Activated naive CD8-positive, alpha-beta T cell treated with anti-CD3 and anti-CD28 coated beads for 36 hours (primary cell): ENCODE measurements at regions not wholly inside any gene's neighbourhood (a gene's known extent, or its start where the extent isn't known, plus 50 kb on each side); places are given as distances from the start of the nearest gene placed in this dataset.
"Not testable (repeated sequence)": the region's sequence is repeated elsewhere in the genome, so short reads cannot be mapped to it uniquely, and the experiment has no call there.

ENCODE experiments used
- DNase-seq: peaks from one replicate; pipeline ENCODE4 v3.0.0; 2021
- H3K27ac Mint-ChIP-seq: one replicate; pipeline ENCODE4 v1.8.0; 2022; ENCODE audit warnings: mild to moderate bottlenecking, moderate library complexity, mixed read lengths
- H3K27me3 Mint-ChIP-seq: one replicate; pipeline ENCODE4 v1.8.0; 2022; ENCODE audit warnings: mild to moderate bottlenecking, mixed read lengths
- H3K36me3 Mint-ChIP-seq: one replicate; pipeline ENCODE4 v1.8.0; 2021; ENCODE audit warnings: mild to moderate bottlenecking, mixed read lengths
- H3K4me1 Mint-ChIP-seq: one replicate; pipeline ENCODE4 v1.8.0; 2021; ENCODE audit warnings: mixed read lengths
- H3K4me3 Mint-ChIP-seq: one replicate; pipeline ENCODE4 v1.8.0; 2022; ENCODE audit warnings: mild to moderate bottlenecking, moderate library complexity, mixed read lengths
- H3K9me3 Mint-ChIP-seq: one replicate; pipeline ENCODE4 v1.8.0; 2022; ENCODE audit warnings: mixed read lengths

DNA sequence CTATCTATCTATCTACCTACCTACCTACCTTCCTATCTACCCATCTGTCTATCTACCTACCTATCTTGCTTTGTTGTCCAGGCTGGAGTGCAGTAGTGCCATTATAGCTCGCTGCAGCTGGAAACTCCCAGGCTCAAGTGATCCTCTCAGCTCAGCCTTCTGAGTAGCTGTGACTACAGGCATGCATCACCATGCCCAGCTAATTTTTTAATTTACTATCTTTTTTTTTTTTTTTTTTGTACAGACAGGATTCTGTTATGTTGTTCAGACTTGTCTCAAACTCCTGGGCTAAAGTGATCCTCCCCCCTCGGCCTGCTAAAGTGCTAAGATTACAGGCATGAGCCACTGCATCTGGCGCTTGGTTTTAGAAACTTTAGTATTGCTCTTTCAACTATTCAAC lies 762.4 kb downstream of the SLC6A15 start:
- Mint-ChIP-seq H3K4me3 (no peak overlapping the region), H3K36me3 (no peaks in the 10 kb centered on the region), H3K27ac (no peak overlapping the region), H3K4me1 (no peaks in the 10 kb centered on the region), H3K27me3 (no peaks in the 10 kb centered on the region), H3K9me3 (peaks cover 7% of the 10 kb centered on the region)
- DNase-seq: no peak

DNA sequence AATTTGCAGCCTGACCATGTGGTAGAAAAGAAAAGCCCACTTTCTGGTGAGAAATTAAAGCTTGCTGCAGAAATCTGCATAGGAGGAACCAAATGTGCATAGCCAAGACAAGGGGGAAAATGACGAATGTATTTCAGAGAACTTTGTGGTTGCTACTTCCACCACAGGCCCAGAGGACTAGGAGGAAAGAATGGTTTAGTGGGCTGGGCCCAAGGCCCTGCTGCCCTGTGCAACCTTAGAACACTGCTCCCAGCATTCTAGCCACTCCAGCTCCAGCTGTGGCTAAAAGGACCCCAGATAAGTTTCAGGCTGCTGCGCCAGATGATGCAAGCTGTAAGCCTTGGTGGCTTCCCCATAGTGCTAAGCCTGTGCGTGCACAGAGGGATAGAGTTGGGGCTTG lies 764.3 kb downstream of the SLC6A15 start:
- no peak overlapping the region for H3K4me3 Mint-ChIP-seq
- H3K9me3 Mint-ChIP-seq: peaks cover 5% of the 10 kb centered on the region
- H3K27me3 Mint-ChIP-seq: no peaks in the 10 kb centered on the region
- DNase-seq: no peak
- no peaks in the 10 kb centered on the region for H3K4me1 Mint-ChIP-seq
- H3K36me3 Mint-ChIP-seq: no peaks in the 10 kb centered on the region
- H3K27ac Mint-ChIP-seq: no peak overlapping the region

DNA sequence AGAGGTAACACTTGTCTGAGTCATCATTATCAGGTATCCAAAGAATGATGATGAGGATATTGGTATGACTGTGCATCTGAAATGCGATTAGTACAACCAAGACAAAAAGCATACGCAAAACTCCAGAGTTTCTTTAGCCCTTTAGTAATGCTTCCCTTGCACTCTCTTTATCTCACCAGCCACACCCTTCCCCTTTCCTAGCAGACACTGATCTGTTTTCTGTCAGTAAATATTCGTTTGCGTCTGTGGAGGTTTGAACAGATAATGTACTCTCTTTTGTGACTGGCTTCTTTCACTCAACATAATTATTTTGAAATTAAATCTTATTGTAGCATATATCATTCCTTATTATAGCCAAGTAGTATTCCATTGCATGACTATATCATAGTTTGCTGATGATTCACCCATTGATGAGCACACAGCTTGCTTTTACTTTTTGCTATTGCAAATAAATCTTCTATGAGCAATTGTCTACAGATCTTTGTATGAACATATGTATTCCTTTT lies 775.7 kb downstream of the SLC6A15 start:
- H3K4me3 Mint-ChIP-seq: no peak overlapping the region
- H3K9me3 Mint-ChIP-seq: peaks cover 2% of the 10 kb centered on the region
- no peak for DNase-seq
- H3K36me3 Mint-ChIP-seq: no peaks in the 10 kb centered on the region
- H3K4me1 Mint-ChIP-seq: no peaks in the 10 kb centered on the region
- no peak overlapping the region for H3K27ac Mint-ChIP-seq
- no peaks in the 10 kb centered on the region for H3K27me3 Mint-ChIP-seq

DNA sequence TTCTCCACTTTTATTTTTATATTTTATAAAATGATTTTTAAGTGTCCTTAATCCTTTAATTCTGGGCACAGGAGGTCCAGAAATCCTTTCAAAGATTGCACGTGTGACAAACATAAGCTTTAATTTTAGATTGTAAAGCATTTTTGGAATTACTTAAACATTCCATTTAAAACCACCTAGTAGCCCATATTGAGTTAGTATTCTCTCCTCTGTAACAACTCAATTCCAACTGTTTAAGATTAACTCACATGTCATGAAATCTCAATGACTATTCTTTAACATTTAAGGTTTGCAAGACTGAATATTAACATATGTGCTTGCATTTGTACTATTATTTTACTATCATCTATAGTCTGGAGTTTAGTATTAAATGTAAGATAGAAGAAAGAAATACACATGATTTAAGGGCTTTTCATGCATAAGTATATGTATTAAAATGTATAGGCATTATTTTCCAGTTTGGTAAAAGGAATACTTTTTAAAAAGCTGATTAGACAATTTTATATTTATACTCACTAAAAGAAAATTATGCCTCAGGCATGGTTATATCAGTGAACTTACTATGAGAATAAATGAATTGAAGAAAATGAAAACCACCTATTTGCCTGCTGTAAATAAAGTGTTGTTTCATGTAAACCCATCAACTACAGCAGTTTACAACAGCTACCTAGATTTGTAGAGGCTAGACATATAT lies 776.9 kb downstream of the SLC6A15 start:
- no peak for DNase-seq
- H3K4me3 Mint-ChIP-seq: no peak overlapping the region
- H3K9me3 Mint-ChIP-seq: peaks cover 2% of the 10 kb centered on the region
- no peaks in the 10 kb centered on the region for H3K27me3 Mint-ChIP-seq
- no peaks in the 10 kb centered on the region for H3K4me1 Mint-ChIP-seq
- no peak overlapping the region for H3K27ac Mint-ChIP-seq
- H3K36me3 Mint-ChIP-seq: no peaks in the 10 kb centered on the region

DNA sequence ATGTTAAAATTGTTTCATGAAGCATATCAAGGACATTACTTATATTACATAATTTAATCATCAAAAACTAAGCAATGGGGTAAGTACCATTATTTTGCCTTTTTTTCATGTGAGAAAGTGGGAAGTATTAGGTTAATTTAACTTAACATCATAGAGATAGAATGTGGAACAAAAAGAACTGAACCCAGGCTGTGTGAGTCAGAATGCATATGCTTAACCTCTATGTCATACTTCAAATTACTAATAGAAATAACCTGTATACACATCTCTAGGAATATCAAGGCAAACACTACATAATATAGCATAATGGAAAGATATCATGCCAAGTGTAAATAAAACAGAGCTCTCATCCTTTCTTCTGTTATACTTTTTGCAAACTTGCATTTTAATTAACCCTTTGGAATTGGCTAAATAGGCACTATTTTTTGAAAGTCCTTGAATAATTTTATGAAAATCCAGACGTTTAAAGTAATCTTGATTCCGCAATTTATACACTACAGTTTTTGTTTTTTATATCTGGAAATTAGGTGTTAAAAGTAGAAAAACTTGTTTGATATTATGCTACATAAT lies 777.7 kb downstream of the SLC6A15 start:
- H3K4me3 Mint-ChIP-seq: no peak overlapping the region
- H3K4me1 Mint-ChIP-seq: no peaks in the 10 kb centered on the region
- H3K27me3 Mint-ChIP-seq: no peaks in the 10 kb centered on the region

DNA sequence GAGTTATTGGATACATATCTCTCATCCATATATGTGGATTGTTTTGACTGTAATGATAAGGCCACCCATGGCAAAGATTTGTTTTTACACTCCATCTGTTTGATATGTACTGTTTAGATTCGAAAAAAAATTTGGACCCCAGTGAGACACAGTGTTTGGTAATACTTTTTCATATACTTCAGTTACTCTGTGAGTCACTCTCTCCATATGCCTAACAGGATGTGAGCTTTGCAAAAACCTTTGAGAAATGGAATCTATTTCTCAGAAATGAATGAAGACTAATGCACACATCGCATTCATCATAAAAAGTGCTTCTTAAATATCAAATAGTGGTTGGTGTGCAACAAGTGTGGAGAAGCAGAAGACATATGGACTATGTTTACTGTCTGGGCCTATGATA lies 781.5 kb downstream of the SLC6A15 start:
- Mint-ChIP-seq H3K4me1 (no peaks in the 10 kb centered on the region), H3K9me3 (peaks cover 2% of the 10 kb centered on the region), H3K36me3 (no peaks in the 10 kb centered on the region), H3K27me3 (no peaks in the 10 kb centered on the region), H3K4me3 (no peak overlapping the region), H3K27ac (no peak overlapping the region)
- no peak for DNase-seq

More for the DNA sequence above, 777.7 kb downstream of the SLC6A15 start:
- DNase-seq: no peak
- H3K9me3 Mint-ChIP-seq: no peaks in the 10 kb centered on the region
- H3K36me3 Mint-ChIP-seq: no peaks in the 10 kb centered on the region
- no peak overlapping the region for H3K27ac Mint-ChIP-seq

DNA sequence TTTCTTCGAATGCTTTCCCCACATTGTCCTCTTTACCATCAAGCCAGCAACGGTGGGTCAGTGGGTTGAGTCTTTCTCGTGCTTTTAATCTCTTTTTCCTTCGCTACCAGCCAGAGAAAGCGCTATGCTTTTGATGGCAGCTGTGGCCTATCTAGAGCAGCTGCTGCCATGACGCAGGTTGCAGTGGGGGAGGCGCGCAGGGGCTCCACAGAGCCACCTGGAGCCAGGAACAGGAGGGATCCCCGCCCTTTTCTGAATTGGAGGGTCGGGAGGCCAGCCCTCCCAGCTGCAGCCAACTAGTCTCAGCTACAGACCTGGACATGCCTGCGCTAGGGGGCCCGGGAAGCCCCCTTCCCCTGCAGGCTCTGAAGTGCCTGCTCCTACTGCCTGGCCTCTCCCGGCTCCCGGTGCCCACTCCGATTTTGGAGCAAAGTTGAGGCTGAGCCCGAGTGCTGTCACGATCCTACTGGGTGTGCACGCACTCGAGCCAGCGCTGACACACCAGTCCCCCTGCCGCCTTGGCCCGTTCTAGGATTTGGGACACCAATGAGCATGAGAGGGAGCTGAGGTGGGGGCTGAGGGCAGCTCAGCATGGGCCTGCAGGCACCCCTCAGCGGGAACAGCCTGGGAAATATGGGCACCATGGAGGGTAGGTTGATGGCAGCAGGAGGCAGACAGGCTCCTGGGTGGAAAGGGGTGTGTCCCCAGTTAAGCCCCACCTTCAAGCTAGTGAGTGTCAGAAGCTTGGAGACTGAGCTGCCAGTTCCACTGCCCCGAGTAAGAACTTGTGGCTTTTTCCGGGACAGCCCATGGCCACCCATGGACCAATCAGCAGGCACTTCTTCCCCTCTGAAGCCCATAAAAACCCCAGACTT lies 784.2 kb downstream of the SLC6A15 start:
- no peak overlapping the region for H3K27ac Mint-ChIP-seq
- peaks cover 2% of the 10 kb centered on the region for H3K9me3 Mint-ChIP-seq
- no peaks in the 10 kb centered on the region for H3K36me3 Mint-ChIP-seq
- DNase-seq: no peak
- H3K4me3 Mint-ChIP-seq: no peak overlapping the region
- H3K4me1 Mint-ChIP-seq: no peaks in the 10 kb centered on the region
- no peaks in the 10 kb centered on the region for H3K27me3 Mint-ChIP-seq

DNA sequence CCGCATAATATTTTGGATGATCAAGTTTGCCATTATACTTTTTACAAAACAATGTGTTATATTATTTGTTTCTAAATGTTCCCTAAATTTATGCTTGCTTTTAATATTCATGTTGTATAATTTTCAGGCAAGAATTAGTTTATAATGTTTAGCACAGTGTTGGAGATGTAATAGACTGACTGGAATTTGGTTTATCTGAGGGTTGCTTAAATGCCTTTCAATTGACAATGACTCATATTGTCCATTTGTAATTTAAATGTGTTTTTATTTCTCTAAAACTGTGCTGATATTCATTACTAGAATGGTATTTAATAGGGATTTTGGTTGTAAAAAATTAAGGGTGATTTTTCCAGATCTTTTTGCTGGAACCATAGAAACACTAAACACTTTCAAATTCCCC lies 788.4 kb downstream of the SLC6A15 start:
- DNase-seq: no peak
- Mint-ChIP-seq H3K27ac (no peak overlapping the region), H3K4me1 (no peaks in the 10 kb centered on the region), H3K36me3 (no peaks in the 10 kb centered on the region), H3K27me3 (no peaks in the 10 kb centered on the region), H3K9me3 (peaks cover 3% of the 10 kb centered on the region), H3K4me3 (no peak overlapping the region)

DNA sequence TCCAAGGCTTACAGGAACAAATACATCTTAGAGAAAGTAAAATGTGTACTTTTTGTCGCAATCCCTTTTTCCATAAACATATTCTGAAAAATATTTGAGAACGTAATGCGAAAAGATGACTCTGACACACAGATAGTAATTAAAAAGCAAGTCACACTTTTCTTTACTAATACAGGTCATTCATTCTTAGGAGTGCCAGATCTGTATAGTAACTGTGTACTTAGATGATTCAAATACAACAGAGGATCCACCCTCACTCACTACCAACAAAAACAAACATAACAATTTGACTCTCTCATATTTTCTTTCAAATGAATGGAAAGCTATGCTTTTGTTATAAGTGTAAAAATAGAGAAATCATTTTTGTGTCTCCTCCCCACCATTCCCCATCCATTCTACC lies 795.4 kb downstream of the SLC6A15 start:
- no peak for DNase-seq
- Mint-ChIP-seq H3K36me3 (no peaks in the 10 kb centered on the region), H3K27ac (no peak overlapping the region), H3K4me1 (no peaks in the 10 kb centered on the region), H3K9me3 (peaks cover 1% of the 10 kb centered on the region), H3K4me3 (no peak overlapping the region), H3K27me3 (no peaks in the 10 kb centered on the region)

DNA sequence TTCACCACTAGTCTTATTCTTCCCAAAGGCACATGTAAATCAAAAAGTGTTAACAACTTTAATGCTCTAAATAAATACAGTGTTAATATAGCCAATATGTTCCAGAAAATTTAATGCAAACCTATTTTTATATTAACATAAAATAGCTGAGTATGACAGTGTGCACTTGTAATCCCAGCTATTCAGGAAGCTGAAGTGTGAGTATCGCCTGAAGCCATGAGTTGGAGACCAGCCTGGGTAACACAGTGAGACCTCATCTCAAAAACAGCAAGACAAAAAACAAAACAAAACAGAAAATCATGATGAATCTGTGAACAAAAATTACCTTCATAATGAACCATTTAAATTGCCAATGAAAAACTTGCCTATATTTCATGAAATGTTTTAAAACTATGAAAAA lies 798.9 kb downstream of the SLC6A15 start:
- Mint-ChIP-seq H3K4me3 (no peak overlapping the region), H3K4me1 (no peaks in the 10 kb centered on the region), H3K36me3 (no peaks in the 10 kb centered on the region), H3K9me3 (peaks cover 5% of the 10 kb centered on the region), H3K27ac (no peak overlapping the region), H3K27me3 (no peaks in the 10 kb centered on the region)
- no peak for DNase-seq

DNA sequence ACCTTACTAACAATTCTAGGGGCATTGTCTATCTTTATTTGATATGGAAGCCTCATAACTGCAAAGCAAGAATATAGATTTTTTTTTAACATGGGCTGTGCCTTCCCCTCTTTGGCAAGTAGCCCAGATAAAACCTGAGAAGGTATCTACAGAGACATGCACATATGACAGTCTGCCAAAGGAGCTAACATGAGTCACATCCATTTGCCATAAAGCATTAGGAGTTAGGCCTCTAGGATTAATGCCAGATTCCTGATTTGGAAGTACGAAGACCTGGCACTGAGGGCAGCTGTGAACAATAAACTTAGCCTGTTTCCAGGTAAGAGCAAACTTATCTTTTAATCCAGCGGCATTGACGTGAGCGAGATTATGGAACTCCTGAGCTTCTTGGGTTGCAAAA lies 808.7 kb downstream of the SLC6A15 start:
- peaks cover 38% of the 10 kb centered on the region for H3K9me3 Mint-ChIP-seq
- H3K27ac Mint-ChIP-seq, H3K4me3 Mint-ChIP-seq, DNase-seq, H3K27me3 Mint-ChIP-seq, H3K36me3 Mint-ChIP-seq, H3K4me1 Mint-ChIP-seq: not testable (repeated sequence)

DNA sequence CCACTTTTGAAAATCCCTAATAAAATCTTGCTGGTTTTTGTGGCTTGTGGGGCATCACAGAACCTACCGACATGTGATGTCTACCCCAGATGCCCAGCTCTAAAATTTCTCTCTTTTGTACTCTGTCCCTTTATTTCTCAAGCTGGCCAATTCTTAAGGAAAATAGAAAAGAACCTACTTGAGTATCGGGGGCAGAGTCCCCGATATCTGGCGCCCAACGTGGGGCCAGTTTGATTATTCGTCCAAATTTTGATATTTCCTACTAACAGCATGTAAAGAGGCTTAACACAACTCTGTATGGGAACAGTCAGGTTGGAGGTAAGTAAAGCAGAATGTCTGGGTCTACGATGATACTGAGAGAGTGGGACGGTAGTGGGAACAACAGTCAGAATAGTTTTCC lies 810.6 kb downstream of the SLC6A15 start:
- not testable (repeated sequence) for H3K4me3 Mint-ChIP-seq, H3K27ac Mint-ChIP-seq, DNase-seq, H3K4me1 Mint-ChIP-seq, H3K27me3 Mint-ChIP-seq, H3K36me3 Mint-ChIP-seq
- H3K9me3 Mint-ChIP-seq: peaks cover 32% of the 10 kb centered on the region

DNA sequence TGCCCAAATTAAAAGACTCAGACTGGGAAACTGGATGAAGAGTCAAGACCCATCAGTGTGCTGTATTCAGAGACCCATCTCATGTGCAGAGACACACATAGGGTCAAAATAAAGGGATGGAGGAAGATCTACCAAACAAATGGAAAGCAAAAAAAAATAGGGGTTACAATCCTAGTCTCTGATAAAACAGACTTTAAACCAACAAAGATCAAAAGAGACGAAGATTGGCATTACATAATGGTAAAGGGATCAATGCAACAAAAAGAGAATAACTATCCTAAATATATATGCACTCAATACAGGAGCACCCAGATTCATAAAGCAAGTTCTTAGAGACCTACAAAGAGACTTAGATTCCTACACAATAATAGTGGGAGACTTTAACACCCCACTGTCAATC lies 813.0 kb downstream of the SLC6A15 start:
- H3K27ac Mint-ChIP-seq, DNase-seq, H3K4me3 Mint-ChIP-seq, H3K36me3 Mint-ChIP-seq, H3K4me1 Mint-ChIP-seq, H3K27me3 Mint-ChIP-seq: not testable (repeated sequence)
- peaks cover 32% of the 10 kb centered on the region for H3K9me3 Mint-ChIP-seq

DNA sequence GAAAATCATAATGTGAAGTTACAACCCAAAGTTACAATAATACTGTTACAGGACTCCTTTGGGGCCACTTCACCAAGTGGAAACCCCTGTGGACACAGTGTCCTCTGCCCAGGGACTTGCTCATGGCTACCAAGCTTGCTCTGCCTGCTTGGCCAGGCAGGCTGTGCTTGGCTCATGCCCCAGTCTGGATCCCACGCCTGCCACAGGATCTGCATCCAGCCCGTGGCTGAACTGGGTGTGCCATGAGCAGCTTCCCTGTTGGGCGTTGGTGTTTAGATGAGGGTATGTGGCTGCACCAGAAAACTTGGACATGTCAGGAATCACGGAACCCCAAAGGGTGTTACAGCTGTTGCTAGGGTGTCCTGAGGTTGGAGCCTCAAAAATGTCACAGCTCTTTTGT lies 820.9 kb downstream of the SLC6A15 start:
- H3K4me3 Mint-ChIP-seq: no peak overlapping the region
- H3K36me3 Mint-ChIP-seq: no peaks in the 10 kb centered on the region
- H3K4me1 Mint-ChIP-seq: no peaks in the 10 kb centered on the region
- H3K9me3 Mint-ChIP-seq: peaks cover 3% of the 10 kb centered on the region
- H3K27me3 Mint-ChIP-seq: no peaks in the 10 kb centered on the region
- no peak overlapping the region for H3K27ac Mint-ChIP-seq
- DNase-seq: no peak

DNA sequence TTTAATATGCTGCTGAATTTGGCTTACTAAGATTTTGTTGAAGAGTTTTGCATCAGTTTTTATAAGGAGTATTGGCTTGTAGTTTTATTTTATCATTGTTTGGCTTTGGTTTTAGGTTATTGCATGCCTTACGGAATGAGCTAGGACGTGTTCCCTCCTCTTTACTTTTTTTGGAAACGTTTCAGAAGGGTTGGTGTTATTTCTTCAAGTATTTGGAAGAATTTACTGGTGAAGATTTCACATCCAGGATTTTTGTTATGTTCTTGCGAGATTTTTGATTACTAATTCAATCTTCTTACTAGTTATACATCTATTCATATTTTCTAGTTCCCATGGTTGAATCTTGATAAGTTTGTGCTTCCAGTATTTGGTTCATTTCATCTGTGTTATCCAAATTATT lies 823.2 kb downstream of the SLC6A15 start:
- H3K27me3 Mint-ChIP-seq: no peaks in the 10 kb centered on the region
- no peaks in the 10 kb centered on the region for H3K4me1 Mint-ChIP-seq

More for the DNA sequence above, 823.2 kb downstream of the SLC6A15 start:
- no peaks in the 10 kb centered on the region for H3K36me3 Mint-ChIP-seq
- DNase-seq: no peak
- H3K9me3 Mint-ChIP-seq: peaks cover 3% of the 10 kb centered on the region
- no peak overlapping the region for H3K4me3 Mint-ChIP-seq
- no peak overlapping the region for H3K27ac Mint-ChIP-seq
